A673 (cell line): ENCODE measurements at regions not wholly inside any gene's neighbourhood (a gene's known extent, or its start where the extent isn't known, plus 50 kb on each side); places are given as distances from the start of the nearest gene placed in this dataset.
A peak's percentile ranks its signal among the peaks of the same experiment; 100 is the strongest.

Experiments used
- BruUV-seq: library from RNA; stranded (reverse); fragments of 400-500 nt; replicated peaks from 2 replicates; lab custom pipeline; 2021; lab: Mats Ljungman, UMichigan
- CTCF ChIA-PET: fragments of 300-600 bp; sonication (Branson Sonifier 250); formaldehyde crosslinking; loops from one replicate; lab custom pipeline; 2022; ENCODE audit warnings: antibody characterized with exemption; lab: Charles Lee
- POLR2A ChIA-PET: fragments of 300-600 bp; sonication (Branson Sonifier 250); formaldehyde crosslinking; loops from one replicate; lab custom pipeline; 2022; ENCODE audit warnings: antibody characterized with exemption; ENCODE audit not compliant: low non-redundant PET; lab: Charles Lee
- DNase-seq: peaks from one replicate; pipeline ENCODE4 v3.0.0-alpha.2; 2015; ENCODE audit warnings: low spot score
- H3K27ac ChIP-seq: fragments of 200-600 bp; sonication (generic); 2 replicates; pipeline ENCODE4 v1.5.1; 2016; ENCODE audit warnings: mixed run types, low read depth, mild to moderate bottlenecking, mixed read lengths, antibody characterized with exemption, low read length; ENCODE audit not compliant: poor library complexity, severe bottlenecking
- H3K27me3 ChIP-seq: fragments of 200-600 bp; sonication (generic); replicated peaks from 2 replicates; pipeline ENCODE4 v1.6.1; 2017; ENCODE audit warnings: mixed run types, low read depth, mild to moderate bottlenecking, mixed read lengths, antibody characterized with exemption, low read length; ENCODE audit not compliant: insufficient read depth, poor library complexity
- H3K36me3 ChIP-seq: fragments of 200-600 bp; sonication (generic); 2 replicates; pipeline ENCODE4 v1.6.1; 2016; ENCODE audit warnings: mixed run types, mild to moderate bottlenecking, mixed read lengths, antibody characterized with exemption, low read length; ENCODE audit not compliant: insufficient read depth, poor library complexity, severe bottlenecking
- H3K4me1 ChIP-seq: fragments of 200-600 bp; sonication (generic); 2 replicates; pipeline ENCODE4 v1.6.1; 2017; ENCODE audit warnings: mixed run types, mild to moderate bottlenecking, mixed read lengths, antibody characterized with exemption, low read length; ENCODE audit not compliant: insufficient read depth, poor library complexity, severe bottlenecking
- H3K4me3 ChIP-seq: fragments of 200-600 bp; sonication (generic); 2 replicates; pipeline ENCODE4 v1.5.1; 2016; ENCODE audit warnings: low read depth, mixed run types, mild to moderate bottlenecking, mixed read lengths, low read length; ENCODE audit not compliant: poor library complexity, severe bottlenecking
- H3K9me3 ChIP-seq: fragments of 200-600 bp; sonication (generic); 2 replicates; pipeline ENCODE4 v1.6.1; 2016; ENCODE audit warnings: mixed run types, low read depth, mild to moderate bottlenecking, mixed read lengths, antibody characterized with exemption, low read length; ENCODE audit not compliant: poor library complexity, severe bottlenecking
- EZH2 ChIP-seq: fragments of 200-600 bp; sonication (generic); IDR thresholded peaks from 2 replicates; pipeline ENCODE4 v1.6.1; 2017; ENCODE audit warnings: borderline replicate concordance, low read depth, mild to moderate bottlenecking, mixed read lengths, antibody characterized with exemption, low read length; ENCODE audit not compliant: poor library complexity, severe bottlenecking
- intact Hi-C: fragments of 100-400 bp; cut with micrococcal nuclease; formaldehyde crosslinking; loops from one replicate; pipeline ENCODE4 v1.10.0; 2022; ENCODE audit not compliant: unreplicated experiment
- TF ChIP-seq, protein P1 (sequence below): fragments of 300-800, 200-600 bp; sonication (generic); conservative IDR thresholded peaks from 2 replicates; pipeline ENCODE4 v1.5.1; 2017; ENCODE audit warnings: low read depth, mild to moderate bottlenecking, antibody characterized with exemption, low read length, moderate library complexity, mixed read lengths

DNA sequence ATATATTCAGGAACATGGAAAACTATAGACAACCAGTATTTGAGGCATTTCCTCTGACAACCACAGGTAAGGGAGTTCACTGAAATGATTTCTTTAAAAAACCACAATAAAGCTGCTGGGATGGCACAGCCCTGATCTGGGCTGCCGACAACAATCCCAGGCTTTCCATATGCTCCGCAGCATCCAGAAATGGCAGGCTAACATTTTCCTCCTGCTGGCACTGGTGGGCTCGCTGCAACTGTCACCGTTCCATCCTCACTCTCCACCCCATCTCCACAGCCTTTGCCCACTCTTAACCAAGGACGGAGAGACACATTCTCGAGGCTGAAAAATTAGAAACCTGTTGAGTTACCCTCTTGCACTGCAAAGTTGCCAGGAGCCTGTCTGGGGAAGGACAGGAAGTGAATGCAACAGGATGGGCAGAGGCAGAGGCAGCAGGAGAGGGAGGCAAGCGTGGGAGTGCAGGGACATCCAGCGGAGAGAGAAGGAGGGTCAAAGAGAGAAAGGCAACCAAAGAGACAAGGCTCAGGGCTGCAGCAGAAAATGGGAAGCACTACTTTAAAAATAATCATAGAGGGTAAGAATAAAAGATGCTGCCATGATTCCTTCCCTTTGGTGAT lies 79.0 kb upstream of the ARRDC4 start:
- ChIA-PET POLR2A (no interaction called here), CTCF (no interaction called here)
- Histone ChIP-seq H3K4me3 (no peak overlapping the region), H3K36me3 (no peaks in the 10 kb centered on the region), H3K27ac (no peak overlapping the region), H3K9me3 (no peaks in the 10 kb centered on the region), H3K4me1 (no peaks in the 10 kb centered on the region), H3K27me3 (no peaks in the 10 kb centered on the region)
- peak; percentile 12 for DNase-seq
- TF ChIP-seq, protein P1, sequence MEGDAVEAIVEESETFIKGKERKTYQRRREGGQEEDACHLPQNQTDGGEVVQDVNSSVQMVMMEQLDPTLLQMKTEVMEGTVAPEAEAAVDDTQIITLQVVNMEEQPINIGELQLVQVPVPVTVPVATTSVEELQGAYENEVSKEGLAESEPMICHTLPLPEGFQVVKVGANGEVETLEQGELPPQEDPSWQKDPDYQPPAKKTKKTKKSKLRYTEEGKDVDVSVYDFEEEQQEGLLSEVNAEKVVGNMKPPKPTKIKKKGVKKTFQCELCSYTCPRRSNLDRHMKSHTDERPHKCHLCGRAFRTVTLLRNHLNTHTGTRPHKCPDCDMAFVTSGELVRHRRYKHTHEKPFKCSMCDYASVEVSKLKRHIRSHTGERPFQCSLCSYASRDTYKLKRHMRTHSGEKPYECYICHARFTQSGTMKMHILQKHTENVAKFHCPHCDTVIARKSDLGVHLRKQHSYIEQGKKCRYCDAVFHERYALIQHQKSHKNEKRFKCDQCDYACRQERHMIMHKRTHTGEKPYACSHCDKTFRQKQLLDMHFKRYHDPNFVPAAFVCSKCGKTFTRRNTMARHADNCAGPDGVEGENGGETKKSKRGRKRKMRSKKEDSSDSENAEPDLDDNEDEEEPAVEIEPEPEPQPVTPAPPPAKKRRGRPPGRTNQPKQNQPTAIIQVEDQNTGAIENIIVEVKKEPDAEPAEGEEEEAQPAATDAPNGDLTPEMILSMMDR = 0 out of 2 replicates have a peak, but pooled peaks have one; percentile 13
- no peak for TF ChIP-seq EZH2
- intact Hi-C loops = no loop called here
- BruUV-seq = no TSS peak

DNA sequence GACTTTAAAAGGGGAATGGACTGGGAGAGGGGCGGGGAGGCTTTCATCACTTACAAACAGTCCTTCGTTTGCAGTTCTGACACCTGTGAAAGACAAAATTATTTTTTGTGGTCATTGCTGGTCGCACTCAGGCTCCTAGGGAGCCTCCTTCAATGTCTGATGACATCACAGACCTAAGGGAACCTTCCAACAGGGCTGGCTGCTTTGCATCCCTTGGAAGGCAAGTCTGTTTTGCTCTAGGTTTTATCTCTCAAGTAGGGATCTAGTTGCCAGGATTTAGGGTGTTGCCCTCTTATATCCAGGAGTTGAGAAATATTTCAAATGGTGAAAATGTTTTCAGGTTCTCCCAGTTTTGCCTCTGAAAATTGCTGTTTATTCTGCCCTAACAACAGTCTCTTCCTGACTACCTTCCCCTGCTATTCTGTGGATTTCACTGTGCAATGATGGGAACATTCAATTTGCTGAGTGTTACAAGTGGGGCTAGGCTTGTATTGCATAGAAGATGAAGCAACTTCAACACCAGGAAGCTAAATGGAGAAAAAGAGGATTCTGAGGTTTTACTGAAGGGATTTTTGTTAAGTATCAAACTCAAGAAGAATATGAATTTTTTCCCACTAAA lies 75.9 kb upstream of the ARRDC4 start:
- ChIA-PET POLR2A (no interaction called here), CTCF (no interaction called here)
- no TSS peak for BruUV-seq
- Histone ChIP-seq H3K27me3 (peaks cover 7% of the 10 kb centered on the region), H3K27ac (no peak overlapping the region), H3K9me3 (no peaks in the 10 kb centered on the region), H3K4me3 (no peak overlapping the region), H3K4me1 (no peaks in the 10 kb centered on the region), H3K36me3 (no peaks in the 10 kb centered on the region)
- no peak for TF ChIP-seq EZH2
- TF ChIP-seq, protein P1 = no peak
- intact Hi-C loops = no loop called here
- no peak for DNase-seq

DNA sequence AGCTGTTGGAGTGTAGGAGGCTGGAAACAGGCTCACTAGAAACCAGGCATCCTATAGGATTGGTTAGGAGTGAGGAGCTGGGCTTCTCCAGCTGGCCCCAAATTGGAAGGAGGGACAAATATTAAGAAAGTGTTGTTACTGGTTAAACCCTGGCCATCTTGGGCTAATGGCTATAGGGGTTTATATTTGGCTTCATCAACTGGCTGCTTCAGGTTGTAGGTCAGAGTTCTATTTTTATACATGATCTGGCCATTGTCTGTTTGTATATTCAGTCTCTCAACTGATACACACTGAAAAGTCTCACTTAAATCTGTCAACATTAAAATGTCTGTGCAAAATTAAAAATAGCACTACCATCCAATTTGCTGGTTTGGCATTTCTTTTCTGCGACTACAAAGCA lies 70.2 kb upstream of the ARRDC4 start:
- BruUV-seq = no TSS peak
- no peak overlapping the region for H3K4me3 ChIP-seq
- POLR2A ChIA-PET = no interaction called here
- H3K4me1 ChIP-seq = no peaks in the 10 kb centered on the region
- TF ChIP-seq, protein P1 = no peak
- CTCF ChIA-PET = no interaction called here
- intact Hi-C loops = no loop called here
- H3K9me3 ChIP-seq = no peaks in the 10 kb centered on the region
- peaks cover 11% of the 10 kb centered on the region for H3K27me3 ChIP-seq
- H3K36me3 ChIP-seq = no peaks in the 10 kb centered on the region
- no peak for DNase-seq
- no peak overlapping the region for H3K27ac ChIP-seq
